LNCaP clone FGC (cell line): ENCODE measurements at regions not wholly inside any gene's neighbourhood (a gene's known extent, or its start where the extent isn't known, plus 50 kb on each side); places are given as distances from the start of the nearest gene placed in this dataset.
"Not testable (repeated sequence)": the region's sequence is repeated elsewhere in the genome, so short reads cannot be mapped to it uniquely, and the experiment has no call there.

Experiments
- DNase-seq: peaks from one replicate; pipeline ENCODE4 v3.0.0-alpha.2; 2011; ENCODE audit warnings: low read depth
- H3K4me3 ChIP-seq: 2 replicates; pipeline ENCODE4 v1.5.1; 2011; ENCODE audit warnings: mild to moderate bottlenecking, low read depth, low read length, control low read depth
- TF ChIP-seq, protein P1 (sequence below): IDR thresholded peaks from 2 replicates; pipeline ENCODE4 v1.5.1; 2012; ENCODE audit warnings: mild to moderate bottlenecking; ENCODE audit not compliant: control insufficient read depth, insufficient read depth; ENCODE audit errors: extremely low read depth

DNA sequence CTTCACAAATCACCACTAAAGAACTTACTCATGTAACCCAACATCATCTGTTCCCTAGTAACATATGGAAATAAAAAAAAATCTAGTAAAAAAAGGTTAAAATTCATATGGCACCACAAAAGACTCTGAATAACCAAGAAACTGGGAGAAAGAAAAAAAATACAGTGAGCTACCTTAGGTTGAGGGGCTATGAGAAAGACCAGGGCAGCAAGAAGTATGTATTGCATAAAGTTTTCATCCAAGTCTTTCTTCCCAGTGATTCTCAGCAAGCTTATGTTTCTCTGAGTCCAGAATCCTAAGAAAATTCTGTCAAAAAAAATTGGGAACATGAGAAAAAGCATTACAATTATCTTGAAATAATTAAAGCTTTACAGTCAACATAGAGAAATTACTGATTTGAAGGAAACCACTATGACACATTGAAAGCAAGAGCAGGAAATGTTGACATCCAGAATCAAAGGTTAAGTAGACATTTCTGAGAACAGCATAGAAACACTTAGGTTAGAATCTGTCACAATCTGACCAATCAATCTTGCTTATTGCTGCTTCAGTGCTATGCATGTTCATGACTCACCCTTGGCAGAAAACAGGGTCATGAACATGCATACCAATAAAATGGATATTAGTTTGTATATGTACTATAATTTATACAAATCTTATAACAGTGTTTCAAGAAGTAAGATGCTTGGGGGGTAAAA, 494.0 kb upstream of the POT1 start:
- DNase-seq: no peak
- TF ChIP-seq, protein P1, sequence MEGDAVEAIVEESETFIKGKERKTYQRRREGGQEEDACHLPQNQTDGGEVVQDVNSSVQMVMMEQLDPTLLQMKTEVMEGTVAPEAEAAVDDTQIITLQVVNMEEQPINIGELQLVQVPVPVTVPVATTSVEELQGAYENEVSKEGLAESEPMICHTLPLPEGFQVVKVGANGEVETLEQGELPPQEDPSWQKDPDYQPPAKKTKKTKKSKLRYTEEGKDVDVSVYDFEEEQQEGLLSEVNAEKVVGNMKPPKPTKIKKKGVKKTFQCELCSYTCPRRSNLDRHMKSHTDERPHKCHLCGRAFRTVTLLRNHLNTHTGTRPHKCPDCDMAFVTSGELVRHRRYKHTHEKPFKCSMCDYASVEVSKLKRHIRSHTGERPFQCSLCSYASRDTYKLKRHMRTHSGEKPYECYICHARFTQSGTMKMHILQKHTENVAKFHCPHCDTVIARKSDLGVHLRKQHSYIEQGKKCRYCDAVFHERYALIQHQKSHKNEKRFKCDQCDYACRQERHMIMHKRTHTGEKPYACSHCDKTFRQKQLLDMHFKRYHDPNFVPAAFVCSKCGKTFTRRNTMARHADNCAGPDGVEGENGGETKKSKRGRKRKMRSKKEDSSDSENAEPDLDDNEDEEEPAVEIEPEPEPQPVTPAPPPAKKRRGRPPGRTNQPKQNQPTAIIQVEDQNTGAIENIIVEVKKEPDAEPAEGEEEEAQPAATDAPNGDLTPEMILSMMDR: no peak
- H3K4me3 ChIP-seq: no peak overlapping the region

DNA sequence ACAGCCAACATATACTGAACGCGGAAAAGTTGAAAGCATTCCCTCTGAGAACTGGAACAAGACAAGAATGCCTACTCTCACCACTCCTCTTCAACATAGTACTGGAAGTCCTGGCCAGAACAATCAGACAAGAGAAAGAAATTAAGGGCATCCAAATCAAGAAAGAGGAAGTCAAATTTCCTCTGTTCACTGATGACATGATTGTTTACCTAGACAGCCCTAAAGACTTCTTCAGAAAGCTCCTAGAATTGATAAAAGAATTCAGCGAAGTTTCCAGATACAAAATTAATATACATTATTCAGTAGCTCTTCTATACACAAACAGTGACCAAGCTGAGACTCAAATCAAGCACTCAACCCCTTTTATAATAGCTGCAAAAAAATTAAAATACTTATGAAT, 491.8 kb upstream of the POT1 start:
- DNase-seq, H3K4me3 ChIP-seq: not testable (repeated sequence)

DNA sequence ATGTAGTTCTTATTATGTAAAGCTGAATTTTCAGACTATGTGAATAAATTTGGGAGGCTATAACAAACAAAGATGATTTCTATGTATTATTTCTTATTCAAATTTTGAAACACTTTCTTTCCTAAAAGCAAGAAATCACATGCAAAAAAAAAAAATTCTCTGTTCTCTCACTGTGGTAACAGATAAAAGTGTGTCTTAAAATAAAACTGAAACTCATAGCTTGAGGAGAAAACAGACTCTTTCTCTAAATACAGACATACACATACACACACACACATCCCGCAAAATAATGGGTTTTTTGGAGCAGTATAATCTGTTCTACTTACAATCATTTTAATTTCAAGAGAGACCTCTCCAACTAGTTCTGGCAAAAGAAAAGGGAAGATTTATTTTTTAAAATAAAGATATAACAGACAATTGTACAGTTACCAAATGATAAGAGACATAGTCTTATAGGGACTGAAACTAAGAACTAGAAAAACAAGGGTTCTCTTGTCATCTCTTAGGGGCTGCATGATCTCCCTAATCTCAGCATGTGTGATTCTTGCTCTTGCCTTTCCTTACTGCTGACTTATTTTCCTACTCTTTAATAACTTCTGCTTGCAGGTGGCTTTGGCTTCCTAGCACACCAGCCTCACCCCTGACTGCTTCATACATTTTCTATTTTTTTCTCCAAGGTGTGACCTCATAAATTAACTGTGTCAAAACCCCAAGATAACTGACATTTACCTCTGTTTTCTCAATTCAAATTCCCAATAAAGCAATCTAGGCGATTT, 483.5 kb upstream of the POT1 start:
- DNase-seq: no peak
- TF ChIP-seq, protein P1: no peak

DNA sequence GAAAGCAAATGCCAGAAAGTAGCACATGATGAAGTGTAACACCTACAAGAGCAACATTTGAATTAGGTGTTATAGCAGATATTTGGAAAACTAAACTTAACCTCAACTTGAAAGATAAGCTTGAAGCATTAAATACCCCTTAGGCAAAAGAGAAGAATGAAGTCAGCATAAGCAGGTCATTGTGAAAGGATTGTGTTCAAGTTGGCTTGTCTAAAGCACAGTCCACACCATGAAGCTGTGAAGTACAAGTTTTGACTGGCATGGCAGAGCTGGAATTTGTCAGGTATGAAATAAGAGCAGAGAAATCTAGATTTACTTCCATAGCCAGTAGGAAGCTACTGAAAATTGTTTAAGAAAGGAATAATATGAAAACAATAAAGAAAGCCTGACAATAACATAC, 480.3 kb upstream of the POT1 start:
- H3K4me3 ChIP-seq: no peak overlapping the region
- TF ChIP-seq, protein P1: no peak
- no peak for DNase-seq

More for the DNA sequence above, 483.5 kb upstream of the POT1 start:
- H3K4me3 ChIP-seq: no peak overlapping the region

- no peak for DNase-seq
- TF ChIP-seq, protein P1: no peak
- no peak overlapping the region for H3K4me3 ChIP-seq
These were observed 476.5 kb upstream of the POT1 start for GRCh38 chr7:125406111-125406510.

DNA sequence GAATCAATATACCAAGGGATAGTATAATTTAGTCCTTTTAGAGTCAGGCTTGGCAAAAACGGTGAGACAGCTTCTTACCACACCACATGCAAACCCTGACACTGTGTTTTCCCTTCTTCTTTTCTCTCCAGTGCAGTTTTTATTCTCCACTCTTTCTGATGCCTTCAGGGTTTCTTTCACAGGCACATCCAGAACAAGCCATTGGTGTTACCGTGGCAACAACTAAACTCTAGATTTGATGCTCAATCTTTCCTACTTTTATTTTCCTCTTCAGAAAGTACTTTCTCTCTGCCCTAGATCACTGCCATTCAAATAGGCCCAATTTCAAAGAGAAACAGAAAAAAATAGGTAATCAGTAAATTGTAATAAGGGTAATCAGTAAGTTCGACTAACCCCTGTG, 469.8 kb upstream of the POT1 start:
- TF ChIP-seq, protein P1: no peak
- no peak for DNase-seq
- no peak overlapping the region for H3K4me3 ChIP-seq

DNA sequence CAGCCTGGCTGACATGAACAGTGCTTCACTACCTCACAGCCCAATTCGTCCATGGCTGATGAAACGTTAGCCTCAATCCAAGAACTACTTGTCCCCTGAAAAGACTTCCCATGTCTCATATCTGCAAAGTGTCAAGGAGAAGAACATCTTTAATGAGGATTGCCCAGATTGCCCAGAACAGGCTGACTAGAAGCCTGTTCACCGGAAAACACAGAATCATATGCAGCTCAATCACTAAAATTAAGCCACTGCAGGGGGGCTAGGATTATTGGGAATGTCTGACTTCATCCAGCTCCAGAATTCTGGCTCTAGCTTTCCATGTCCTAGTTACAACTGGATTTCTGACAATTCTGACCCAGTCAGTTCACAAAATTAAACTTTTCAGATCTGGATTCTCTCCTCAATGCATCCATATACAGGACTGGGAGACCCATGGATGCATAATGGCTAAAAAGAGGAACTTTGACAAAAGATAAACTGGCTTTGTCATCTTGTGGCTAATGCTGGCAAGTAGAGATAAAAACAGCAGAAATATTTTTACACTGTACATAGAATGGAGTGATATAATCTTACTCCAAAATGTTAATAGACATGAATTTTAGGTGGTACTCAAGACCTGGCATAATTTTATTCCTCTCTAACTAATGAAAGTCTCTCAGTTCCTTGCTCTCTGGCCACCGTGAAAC, 467.0 kb upstream of the POT1 start:
- no peak for DNase-seq
- TF ChIP-seq, protein P1: no peak

More for the DNA sequence above, 467.0 kb upstream of the POT1 start:
- H3K4me3 ChIP-seq: no peak overlapping the region
